ENCODE measurements at regions not wholly inside any gene's neighbourhood (a gene's known extent, or its start where the extent isn't known, plus 50 kb on each side); places are given as distances from the start of the nearest gene placed in this dataset.

DNA sequence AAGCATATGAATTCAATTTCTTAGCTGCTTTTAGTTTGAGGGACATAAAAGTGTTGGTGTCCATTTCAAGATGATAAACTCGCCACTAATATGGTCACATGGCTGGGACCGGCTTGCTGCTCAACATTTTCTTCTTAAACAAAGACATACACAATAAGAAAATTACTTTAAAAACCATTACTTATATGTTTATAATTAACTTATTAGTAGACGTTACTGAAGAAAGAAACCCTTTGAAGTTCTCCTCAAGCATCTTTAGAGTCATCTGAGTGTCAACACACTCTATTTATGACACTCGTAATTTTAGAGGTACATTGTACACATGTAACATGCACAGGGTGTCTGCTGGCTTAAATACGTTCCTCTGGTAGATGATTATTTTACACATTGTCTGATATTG, 74.7 kb downstream of the BMP4 start (continued):
- no peak for TF ChIP-seq DPF2 (IDR thresholded peaks at IDR 0.05)
- TF ChIP-seq, protein P1, sequence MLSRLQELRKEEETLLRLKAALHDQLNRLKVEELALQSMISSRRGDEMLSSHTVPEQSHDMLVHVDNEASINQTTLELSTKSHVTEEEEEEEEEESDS (CRISPR knock-in tag; IDR thresholded peaks at IDR 0.05), result no peak

DNA sequence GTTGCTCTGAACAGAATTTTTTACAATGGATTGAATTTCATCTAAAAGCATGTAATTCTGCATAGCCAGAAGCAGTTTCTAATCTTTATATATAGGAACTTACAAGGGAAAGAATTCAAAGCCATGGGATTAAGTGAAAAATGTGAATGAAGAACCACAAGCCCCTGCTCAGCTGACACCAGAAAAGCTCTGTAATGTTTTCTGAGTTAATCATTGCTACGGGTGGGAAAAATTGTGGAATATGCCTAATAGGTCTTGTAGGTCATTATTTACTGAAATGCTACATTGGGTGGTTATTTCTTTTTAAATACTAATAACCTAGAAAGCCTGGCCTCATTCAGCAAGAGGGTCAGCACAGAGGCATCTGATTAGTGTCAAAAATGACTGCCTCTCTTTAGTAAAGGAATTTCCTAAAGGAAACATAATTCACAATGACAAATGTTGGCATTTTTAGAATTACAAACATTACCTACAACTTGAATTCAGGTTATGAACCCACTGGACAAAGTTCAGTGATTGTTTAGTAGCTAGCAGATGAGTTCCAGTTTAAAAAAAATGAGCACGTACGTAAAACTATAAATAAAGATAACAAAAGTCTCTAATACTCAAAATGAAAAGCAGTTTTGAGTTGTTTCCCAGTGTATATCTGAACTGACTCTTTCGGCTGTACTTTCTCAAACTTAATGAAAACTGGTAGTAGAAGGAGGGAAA, 75.3 kb downstream of the BMP4 start:
- no peak overlapping the region for H3K4me2 ChIP-seq (ENCODE audit: insufficient read depth, low read length)
- H2AFZ ChIP-seq (ENCODE audit: low read depth, low read length), result no peak overlapping the region
- WGBS (ENCODE audit: insufficient coverage, low coverage, missing lambda C conversion rate), result 4% methylated on average over 4 of the region's 4 CpGs
- H3K9me1 ChIP-seq (ENCODE audit: control insufficient read depth, insufficient read depth, low read length), result no peaks in the 10 kb centered on the region
- no peak overlapping the region for H3K27ac ChIP-seq (ENCODE audit: extremely low read depth, low read depth, low read length)
- ChIA-PET POLR2A (no interaction called here), CTCF (ENCODE audit: low intra/inter-chr PET ratio) (no interaction called here)
- in situ Hi-C loops (cut with MboI), result no loop called here
- intact Hi-C loops (cut with micrococcal nuclease), result no loop called here
- no peak overlapping the region for H3K9ac ChIP-seq (ENCODE audit: insufficient read depth in 1 of 2, low read depth in 2 of 2, low read length in 2 of 2)
- H3K9me3 ChIP-seq (replicated peaks; ENCODE audit: control insufficient read depth, insufficient read depth, low read depth, low read length), result no peaks in the 10 kb centered on the region
- DNase-seq (ENCODE audit: extremely low read depth in 1 of 4, low spot score in 3 of 4), result no peak
- BruUV-seq (replicated peaks), result no TSS peak
- no peak overlapping the region for H3K4me3 ChIP-seq
- FAIRE-seq, result no peak
- no peaks in the 10 kb centered on the region for H3K27me3 ChIP-seq (ENCODE audit: control insufficient read depth in 2 of 2, insufficient read depth in 2 of 2, low read length in 2 of 2)
- no peak for ATAC-seq
- H3K36me3 ChIP-seq (ENCODE audit: control insufficient read depth, insufficient read depth, low read length), result no peaks in the 10 kb centered on the region
- H4K20me1 ChIP-seq (replicated peaks; ENCODE audit: control insufficient read depth, insufficient read depth, low read length), result no peaks in the 10 kb centered on the region
- no peaks in the 10 kb centered on the region for H3K79me2 ChIP-seq (ENCODE audit: control insufficient read depth, insufficient read depth, low read length)
- no peaks in the 10 kb centered on the region for H3K4me1 ChIP-seq (replicated peaks in 1 of 2; ENCODE audit: control insufficient read depth in 2 of 2, insufficient read depth in 2 of 2, low read length in 2 of 2)
- TF ChIP-seq, protein P2, sequence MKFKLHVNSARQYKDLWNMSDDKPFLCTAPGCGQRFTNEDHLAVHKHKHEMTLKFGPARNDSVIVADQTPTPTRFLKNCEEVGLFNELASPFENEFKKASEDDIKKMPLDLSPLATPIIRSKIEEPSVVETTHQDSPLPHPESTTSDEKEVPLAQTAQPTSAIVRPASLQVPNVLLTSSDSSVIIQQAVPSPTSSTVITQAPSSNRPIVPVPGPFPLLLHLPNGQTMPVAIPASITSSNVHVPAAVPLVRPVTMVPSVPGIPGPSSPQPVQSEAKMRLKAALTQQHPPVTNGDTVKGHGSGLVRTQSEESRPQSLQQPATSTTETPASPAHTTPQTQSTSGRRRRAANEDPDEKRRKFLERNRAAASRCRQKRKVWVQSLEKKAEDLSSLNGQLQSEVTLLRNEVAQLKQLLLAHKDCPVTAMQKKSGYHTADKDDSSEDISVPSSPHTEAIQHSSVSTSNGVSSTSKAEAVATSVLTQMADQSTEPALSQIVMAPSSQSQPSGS (CRISPR knock-in tag; IDR thresholded peaks at IDR 0.05), result no peak
- TF ChIP-seq PRPF4 (IDR thresholded peaks at IDR 0.05; ENCODE audit: insufficient read depth, low read depth, low read length, poor library complexity, severe bottlenecking), result no peak
- TF ChIP-seq ZNF830 (CRISPR knock-in tag; IDR thresholded peaks at IDR 0.05), result no peak
- no peak for TF ChIP-seq NEUROD1 (IDR thresholded peaks at IDR 0.05; ENCODE audit: borderline replicate concordance, low read depth, low read length, partially characterized antibody)
- TF ChIP-seq MEF2D (tag; conservative IDR thresholded peaks at IDR 0.05; ENCODE audit: low read depth), result no peak
- TF ChIP-seq, protein P3, sequence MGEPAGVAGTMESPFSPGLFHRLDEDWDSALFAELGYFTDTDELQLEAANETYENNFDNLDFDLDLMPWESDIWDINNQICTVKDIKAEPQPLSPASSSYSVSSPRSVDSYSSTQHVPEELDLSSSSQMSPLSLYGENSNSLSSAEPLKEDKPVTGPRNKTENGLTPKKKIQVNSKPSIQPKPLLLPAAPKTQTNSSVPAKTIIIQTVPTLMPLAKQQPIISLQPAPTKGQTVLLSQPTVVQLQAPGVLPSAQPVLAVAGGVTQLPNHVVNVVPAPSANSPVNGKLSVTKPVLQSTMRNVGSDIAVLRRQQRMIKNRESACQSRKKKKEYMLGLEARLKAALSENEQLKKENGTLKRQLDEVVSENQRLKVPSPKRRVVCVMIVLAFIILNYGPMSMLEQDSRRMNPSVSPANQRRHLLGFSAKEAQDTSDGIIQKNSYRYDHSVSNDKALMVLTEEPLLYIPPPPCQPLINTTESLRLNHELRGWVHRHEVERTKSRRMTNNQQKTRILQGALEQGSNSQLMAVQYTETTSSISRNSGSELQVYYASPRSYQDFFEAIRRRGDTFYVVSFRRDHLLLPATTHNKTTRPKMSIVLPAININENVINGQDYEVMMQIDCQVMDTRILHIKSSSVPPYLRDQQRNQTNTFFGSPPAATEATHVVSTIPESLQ (CRISPR knock-in tag; IDR thresholded peaks at IDR 0.05), result no peak
- TF ChIP-seq, protein P4, sequence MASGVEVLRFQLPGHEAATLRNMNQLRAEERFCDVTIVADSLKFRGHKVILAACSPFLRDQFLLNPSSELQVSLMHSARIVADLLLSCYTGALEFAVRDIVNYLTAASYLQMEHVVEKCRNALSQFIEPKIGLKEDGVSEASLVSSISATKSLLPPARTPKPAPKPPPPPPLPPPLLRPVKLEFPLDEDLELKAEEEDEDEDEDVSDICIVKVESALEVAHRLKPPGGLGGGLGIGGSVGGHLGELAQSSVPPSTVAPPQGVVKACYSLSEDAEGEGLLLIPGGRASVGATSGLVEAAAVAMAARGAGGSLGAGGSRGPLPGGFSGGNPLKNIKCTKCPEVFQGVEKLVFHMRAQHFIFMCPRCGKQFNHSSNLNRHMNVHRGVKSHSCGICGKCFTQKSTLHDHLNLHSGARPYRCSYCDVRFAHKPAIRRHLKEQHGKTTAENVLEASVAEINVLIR (CRISPR knock-in tag; IDR thresholded peaks at IDR 0.05), result no peak
- no peak for TF ChIP-seq RHOXF2B (CRISPR knock-in tag; conservative IDR thresholded peaks at IDR 0.05)
- TF ChIP-seq EGR1 (conservative IDR thresholded peaks at IDR 0.05), result no peak
- TF ChIP-seq TARDBP (IDR thresholded peaks at IDR 0.05), result no peak
- no peak for TF ChIP-seq TEAD4 (IDR thresholded peaks at IDR 0.05; ENCODE audit: low read length)
- no peak for TF ChIP-seq TEAD4 (CRISPR knock-in tag; IDR thresholded peaks at IDR 0.05; ENCODE audit: borderline replicate concordance)
- no peak for TF ChIP-seq CSDE1 (IDR thresholded peaks at IDR 0.05)
- no peak for TF ChIP-seq POLR2H (tag; IDR thresholded peaks at IDR 0.05; ENCODE audit: low read depth)
- TF ChIP-seq, protein P5, sequence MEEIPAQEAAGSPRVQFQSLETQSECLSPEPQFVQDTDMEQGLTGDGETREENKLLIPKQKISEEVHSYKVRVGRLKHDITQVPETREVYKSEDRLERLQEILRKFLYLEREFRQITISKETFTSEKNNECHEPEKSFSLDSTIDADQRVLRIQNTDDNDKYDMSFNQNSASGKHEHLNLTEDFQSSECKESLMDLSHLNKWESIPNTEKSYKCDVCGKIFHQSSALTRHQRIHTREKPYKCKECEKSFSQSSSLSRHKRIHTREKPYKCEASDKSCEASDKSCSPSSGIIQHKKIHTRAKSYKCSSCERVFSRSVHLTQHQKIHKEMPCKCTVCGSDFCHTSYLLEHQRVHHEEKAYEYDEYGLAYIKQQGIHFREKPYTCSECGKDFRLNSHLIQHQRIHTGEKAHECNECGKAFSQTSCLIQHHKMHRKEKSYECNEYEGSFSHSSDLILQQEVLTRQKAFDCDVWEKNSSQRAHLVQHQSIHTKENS (CRISPR knock-in tag; IDR thresholded peaks at IDR 0.05), result no peak
